H9 (cell line): ENCODE measurements at regions not wholly inside any gene's neighbourhood (a gene's known extent, or its start where the extent isn't known, plus 50 kb on each side); places are given as distances from the start of the nearest gene placed in this dataset.

Source experiments
- DNase-seq: peaks from one replicate; pipeline ENCODE4 v3.0.0-alpha.2; 2017
- H2AFZ ChIP-seq: one replicate; pipeline ENCODE4 v1.6.1; 2013; ENCODE audit warnings: mild to moderate bottlenecking, low read length, control low read depth, moderate library complexity
- H2AK5ac ChIP-seq: 2 replicates; pipeline ENCODE4 v1.6.1; 2013; ENCODE audit warnings: low read length, control low read depth, mixed read lengths; ENCODE audit not compliant: insufficient read length
- H2BK120ac ChIP-seq: one replicate; pipeline ENCODE4 v1.6.1; 2013; ENCODE audit warnings: low read depth, mild to moderate bottlenecking, low read length, control low read depth, inconsistent platforms; ENCODE audit not compliant: poor library complexity, severe bottlenecking
- H2BK12ac ChIP-seq: 2 replicates; pipeline ENCODE4 v1.6.1; 2013; ENCODE audit warnings: low read length, control low read depth, mixed read lengths, low read depth; ENCODE audit not compliant: insufficient read length
- H2BK15ac ChIP-seq: 2 replicates; pipeline ENCODE4 v1.6.1; 2013; ENCODE audit warnings: low read depth, low read length, control low read depth
- H2BK20ac ChIP-seq: one replicate; pipeline ENCODE4 v1.6.1; 2013; ENCODE audit warnings: low read depth, mild to moderate bottlenecking, low read length, control low read depth, inconsistent platforms; ENCODE audit not compliant: poor library complexity, severe bottlenecking
- H2BK5ac ChIP-seq: 2 replicates; pipeline ENCODE4 v1.6.1; 2013; ENCODE audit warnings: low read length, control low read depth, mixed read lengths; ENCODE audit not compliant: insufficient read length
- H3K14ac ChIP-seq: 2 replicates; pipeline ENCODE4 v1.6.1; 2013; ENCODE audit warnings: low read length, control low read depth; ENCODE audit not compliant: insufficient read depth
- H3K18ac ChIP-seq: 2 replicates; pipeline ENCODE4 v1.6.1; 2013; ENCODE audit warnings: low read depth, mild to moderate bottlenecking, mixed read lengths, low read length, control low read depth; ENCODE audit not compliant: insufficient read length
- H3K23ac ChIP-seq: 2 replicates; pipeline ENCODE4 v1.6.1; 2013; ENCODE audit warnings: low read length, control low read depth, mixed read lengths, low read depth; ENCODE audit not compliant: insufficient read length
- H3K23me2 ChIP-seq: 2 replicates; pipeline ENCODE4 v1.6.1; 2013; ENCODE audit warnings: low read depth, mild to moderate bottlenecking, mixed read lengths, low read length, control low read depth; ENCODE audit not compliant: insufficient read length, poor library complexity, severe bottlenecking
- H3K27ac ChIP-seq: 2 replicates; pipeline ENCODE4 v1.5.1; 2013; ENCODE audit warnings: low read length, control low read depth, mixed read lengths, low read depth; ENCODE audit not compliant: insufficient read length
- H3K27me3 ChIP-seq: 2 replicates; pipeline ENCODE4 v1.6.1; 2013; ENCODE audit warnings: low read length, control low read depth, inconsistent platforms; ENCODE audit not compliant: insufficient read depth
- H3K4ac ChIP-seq: 2 replicates; pipeline ENCODE4 v1.6.1; 2013; ENCODE audit warnings: low read depth, mild to moderate bottlenecking, control low read depth, inconsistent platforms, low read length, moderate library complexity
- H3K4me1 ChIP-seq: 2 replicates; pipeline ENCODE4 v1.6.1; 2013; ENCODE audit warnings: low read length, control low read depth, inconsistent platforms; ENCODE audit not compliant: insufficient read depth
- H3K4me2 ChIP-seq: 2 replicates; pipeline ENCODE4 v1.6.1; 2013; ENCODE audit warnings: low read length, control low read depth, mixed read lengths; ENCODE audit not compliant: insufficient read length, insufficient read depth
- H3K56ac ChIP-seq: 2 replicates; pipeline ENCODE4 v1.6.1; 2013; ENCODE audit warnings: low read depth, mild to moderate bottlenecking, mixed read lengths, low read length, control low read depth; ENCODE audit not compliant: insufficient read length
- H3K79me1 ChIP-seq: 2 replicates; pipeline ENCODE4 v1.6.1; 2013; ENCODE audit warnings: low read depth, mild to moderate bottlenecking, moderate library complexity, low read length, control low read depth, inconsistent platforms; ENCODE audit not compliant: insufficient read depth, poor library complexity, severe bottlenecking
- H3K79me2 ChIP-seq: 2 replicates; pipeline ENCODE4 v1.6.1; 2013; ENCODE audit warnings: low read length, control low read depth, inconsistent platforms; ENCODE audit not compliant: insufficient read depth
- H3K9ac ChIP-seq: 2 replicates; pipeline ENCODE4 v1.6.1; 2013; ENCODE audit warnings: low read length, control low read depth, mixed read lengths; ENCODE audit not compliant: insufficient read length; ENCODE audit errors: extremely low read depth
- H3K9me3 ChIP-seq: one replicate; pipeline ENCODE4 v1.6.1; 2013; ENCODE audit warnings: low read depth, low read length, inconsistent platforms; ENCODE audit not compliant: control insufficient read depth
- H3T11ph ChIP-seq: one replicate; pipeline ENCODE4 v1.6.1; 2013; ENCODE audit warnings: mild to moderate bottlenecking, low read length, control low read depth, inconsistent platforms
- H4K20me1 ChIP-seq: one replicate; pipeline ENCODE4 v1.6.1; 2013; ENCODE audit not compliant: control insufficient read depth, insufficient read length, insufficient read depth
- H4K5ac ChIP-seq: 2 replicates; pipeline ENCODE4 v1.6.1; 2013; ENCODE audit warnings: low read depth, mild to moderate bottlenecking, mixed read lengths, low read length, control low read depth; ENCODE audit not compliant: insufficient read length
- H4K8ac ChIP-seq: replicated peaks from 2 replicates; pipeline ENCODE4 v1.6.1; 2013; ENCODE audit warnings: low read length, control low read depth, mixed read lengths, low read depth; ENCODE audit not compliant: insufficient read length
- H4K91ac ChIP-seq: 2 replicates; pipeline ENCODE4 v1.6.1; 2013; ENCODE audit warnings: low read depth, mild to moderate bottlenecking, moderate library complexity, mixed read lengths, low read length, control low read depth; ENCODE audit not compliant: insufficient read length
- H3K27ac Mint-ChIP-seq, 3 experiments: 2 replicates in 2 of 3; 3 replicates in 1 of 3; pipeline ENCODE4 v1.8.0; 2020 to 2021; ENCODE audit warnings: mixed read lengths in 3 of 3, mild to moderate bottlenecking in 1 of 3, moderate library complexity in 1 of 3
- H3K27me3 Mint-ChIP-seq: 2 replicates; pipeline ENCODE4 v1.8.0; 2021; ENCODE audit warnings: low read depth, mild to moderate bottlenecking, moderate library complexity, mixed read lengths
- H3K36me3 Mint-ChIP-seq, 3 experiments: 2 replicates in 2 of 3; 3 replicates in 1 of 3; pipeline ENCODE4 v1.8.0; 2020 to 2021; ENCODE audit warnings: low read depth in 3 of 3, mixed read lengths in 3 of 3; ENCODE audit not compliant: insufficient read depth in 1 of 3
- H3K4me1 Mint-ChIP-seq, 2 experiments: 2 replicates each; pipeline ENCODE4 v1.8.0; 2020; ENCODE audit warnings: mixed read lengths in 2 of 2
- H3K4me3 Mint-ChIP-seq, 2 experiments: 2 replicates in 1 of 2; 3 replicates in 1 of 2; pipeline ENCODE4 v1.8.0; 2020 to 2021; ENCODE audit warnings: mild to moderate bottlenecking in 2 of 2, mixed read lengths in 2 of 2, moderate library complexity in 1 of 2
- H3K9me3 Mint-ChIP-seq, 2 experiments: 2 replicates in 1 of 2; 3 replicates in 1 of 2; pipeline ENCODE4 v1.8.0; 2020; ENCODE audit warnings: mild to moderate bottlenecking in 2 of 2, mixed read lengths in 2 of 2, moderate library complexity in 1 of 2
- CTCF ChIP-seq: fragments of 200-600 bp; sonication (generic); conservative IDR thresholded peaks from 3 replicates; pipeline ENCODE4 v1.8.0; 2021; ENCODE audit warnings: antibody characterized with exemption, mild to moderate bottlenecking
- WGBS: extraction: QIAGEN DNeasy Blood & Tissue Kit; methylation state at CpG from one replicate; pipeline ENCODE4 v1.1.7; 2013; ENCODE audit warnings: missing lambda C conversion rate, low lambda C conversion rate, mixed read lengths; ENCODE audit not compliant: insufficient read length; ENCODE audit errors: extremely low coverage; 5-methylcytosine and 5-hydroxymethylcytosine counted together

DNA sequence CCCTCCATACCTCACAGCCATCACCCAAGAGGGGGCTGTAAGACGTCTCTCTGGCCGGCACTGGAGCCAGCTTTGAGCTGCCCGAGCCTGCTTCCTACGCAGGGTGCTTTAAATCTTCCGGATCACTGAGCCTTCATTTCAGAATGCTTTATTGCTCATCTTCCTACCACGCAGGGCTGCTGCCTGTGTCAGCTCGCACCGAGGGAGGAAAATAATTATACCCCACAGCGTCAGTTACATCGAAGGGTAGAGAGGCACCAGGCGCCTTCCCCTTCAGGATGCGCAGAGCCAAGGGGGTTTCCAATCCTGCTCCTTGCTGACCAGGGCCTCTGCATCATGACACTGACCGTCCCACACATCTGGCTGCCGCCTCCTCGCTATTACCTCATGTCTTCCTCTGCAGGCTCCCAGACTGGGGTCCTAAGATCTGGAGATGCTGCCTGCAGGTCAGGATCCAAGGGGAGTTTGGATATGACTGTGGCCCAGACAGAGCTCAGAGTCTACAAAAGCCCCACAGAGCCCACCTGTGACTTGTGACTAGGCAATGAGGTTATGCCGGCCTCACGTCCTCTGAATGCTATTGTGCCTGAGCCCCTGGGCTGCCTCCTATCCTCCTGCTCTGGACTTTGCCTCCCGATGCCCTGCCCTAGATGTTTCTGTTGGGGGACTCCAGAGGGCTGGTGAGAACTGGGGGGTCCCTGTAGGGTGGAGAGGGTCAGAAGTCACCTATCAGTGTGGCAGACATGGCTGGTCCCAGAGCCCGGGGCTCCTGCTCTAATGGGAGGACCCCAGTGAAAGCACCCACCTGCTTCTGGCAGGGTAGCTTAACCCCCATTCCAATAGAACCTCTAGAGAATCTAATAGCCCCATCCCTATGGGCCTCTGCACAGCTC, 220.3 kb upstream of the RTL1 start:
- no peaks in the 10 kb centered on the region for H3K23me2 ChIP-seq
- H4K5ac ChIP-seq, result no peak overlapping the region
- H3K9ac ChIP-seq, result no peak overlapping the region
- no peak overlapping the region for H3K18ac ChIP-seq
- no peaks in the 10 kb centered on the region for H3K79me2 ChIP-seq
- no peaks in the 10 kb centered on the region for H4K20me1 ChIP-seq
- no peak overlapping the region for H3K14ac ChIP-seq
- H3K56ac ChIP-seq, result no peak overlapping the region
- H4K8ac ChIP-seq, result no peak overlapping the region
- Mint-ChIP-seq H3K4me1 (peaks cover 11 to 12% of the 10 kb centered on the region in 2 experiments), H3K4me3 (no peak overlapping the region), H3K9me3 (no peaks in the 10 kb centered on the region; a peak in 1 of 5 replicates), H3K27ac (no peak overlapping the region; a peak in 2 of 7 replicates), H3K36me3 (no peaks in the 10 kb centered on the region), H3K27me3 (peaks cover 10% of the 10 kb centered on the region)
- H3K79me1 ChIP-seq, result no peaks in the 10 kb centered on the region
- no peak overlapping the region for H2BK12ac ChIP-seq
- DNase-seq, result peak; percentile 15
- H2BK15ac ChIP-seq, result no peak overlapping the region
- no peak overlapping the region for H3T11ph ChIP-seq
- H3K27me3 ChIP-seq, result no peaks in the 10 kb centered on the region
- H2AFZ ChIP-seq, result no peak overlapping the region
- no CpG with 5 or more reads among the region's 19 CpGs for WGBS
- H3K4me1 ChIP-seq, result no peaks in the 10 kb centered on the region
- no peak overlapping the region for H3K27ac ChIP-seq
- H3K9me3 ChIP-seq, result no peaks in the 10 kb centered on the region
- no peak overlapping the region for H3K23ac ChIP-seq
- H2BK20ac ChIP-seq, result no peak overlapping the region
- H3K4me2 ChIP-seq, result no peak overlapping the region
- no peak for TF ChIP-seq CTCF
- no peak overlapping the region for H4K91ac ChIP-seq
- no peak overlapping the region for H2BK120ac ChIP-seq
- no peak overlapping the region for H2BK5ac ChIP-seq
- H2AK5ac ChIP-seq, result no peak overlapping the region
- no peak overlapping the region for H3K4ac ChIP-seq
